Fibroblast of lung (primary cell): ENCODE measurements at regions not wholly inside any gene's neighbourhood (a gene's known extent, or its start where the extent isn't known, plus 50 kb on each side); places are given as distances from the start of the nearest gene placed in this dataset.

Experiments
- DNase-seq, 2 donors: peaks; one replicate each; pipeline versions ENCODE4 v3.0.0 to v3.0.0-alpha.2; 2010; ENCODE audit warnings: low read depth in 2 of 2
- H2AFZ ChIP-seq: 2 replicates; pipeline ENCODE4 v1.5.1; 2012; ENCODE audit warnings: low read length, control low read depth, inconsistent platforms
- H3K27ac ChIP-seq: 2 replicates; pipeline ENCODE4 v1.5.1; 2011; ENCODE audit warnings: low read length, control low read depth; ENCODE audit not compliant: insufficient read depth
- H3K27me3 ChIP-seq: 2 replicates; pipeline ENCODE4 v1.5.1; 2011; ENCODE audit warnings: mild to moderate bottlenecking, low read length; ENCODE audit not compliant: control insufficient read depth, insufficient read depth
- H3K36me3 ChIP-seq: 2 replicates; pipeline ENCODE4 v1.5.1; 2011; ENCODE audit warnings: low read length; ENCODE audit not compliant: control insufficient read depth, insufficient read depth
- H3K4me1 ChIP-seq: 2 replicates; pipeline ENCODE4 v1.5.1; 2011; ENCODE audit warnings: low read length; ENCODE audit not compliant: control insufficient read depth, insufficient read depth; ENCODE audit errors: extremely low read depth
- H3K4me2 ChIP-seq: 2 replicates; pipeline ENCODE4 v1.5.1; 2011; ENCODE audit warnings: low read length, control low read depth; ENCODE audit not compliant: insufficient read depth; ENCODE audit errors: extremely low read depth
- H3K4me3 ChIP-seq, 4 experiments: fragments of 200-600 bp in 1 of 4; sonication (generic) in 1 of 4; replicated peaks in 1 of 4; 2 replicates each; pipeline ENCODE4 v1.5.1; 2011 to 2016; ENCODE audit warnings: low read length in 4 of 4, low read depth in 3 of 4, mild to moderate bottlenecking in 3 of 4, control low read depth in 2 of 4, inconsistent platforms in 1 of 4, mixed read lengths in 1 of 4; ENCODE audit not compliant: insufficient read depth in 1 of 4; ENCODE audit errors: control extremely low read depth in 1 of 4
- H3K79me2 ChIP-seq: 2 replicates; pipeline ENCODE4 v1.5.1; 2012; ENCODE audit warnings: mild to moderate bottlenecking, low read length, inconsistent platforms; ENCODE audit not compliant: control insufficient read depth, insufficient read depth
- H3K9ac ChIP-seq: 2 replicates; pipeline ENCODE4 v1.5.1; 2011; ENCODE audit warnings: mild to moderate bottlenecking, low read length, control low read depth; ENCODE audit not compliant: insufficient read depth
- H3K9me3 ChIP-seq: 2 replicates; pipeline ENCODE4 v1.5.1; 2012; ENCODE audit warnings: low read depth, low read length; ENCODE audit not compliant: control insufficient read depth, insufficient read depth
- H4K20me1 ChIP-seq: 2 replicates; pipeline ENCODE4 v1.5.1; 2011; ENCODE audit warnings: low read length; ENCODE audit not compliant: control insufficient read depth, insufficient read depth; ENCODE audit errors: extremely low read depth
- EZH2 ChIP-seq: IDR thresholded peaks from 2 replicates; pipeline ENCODE4 v1.5.1; 2012; ENCODE audit warnings: low read length, control low read depth, mild to moderate bottlenecking; ENCODE audit errors: missing control alignments
- TF ChIP-seq, protein P1 (sequence below), 2 donors: IDR thresholded peaks in 1 of 2; conservative IDR thresholded peaks in 1 of 2; 1 replicate in 1 of 2; 2 replicates in 1 of 2; pipeline ENCODE4 v1.5.1; 2011 to 2012; ENCODE audit warnings: low read length in 2 of 2, control low read depth in 1 of 2, inconsistent platforms in 1 of 2, low read depth in 1 of 2, mild to moderate bottlenecking in 1 of 2

DNA sequence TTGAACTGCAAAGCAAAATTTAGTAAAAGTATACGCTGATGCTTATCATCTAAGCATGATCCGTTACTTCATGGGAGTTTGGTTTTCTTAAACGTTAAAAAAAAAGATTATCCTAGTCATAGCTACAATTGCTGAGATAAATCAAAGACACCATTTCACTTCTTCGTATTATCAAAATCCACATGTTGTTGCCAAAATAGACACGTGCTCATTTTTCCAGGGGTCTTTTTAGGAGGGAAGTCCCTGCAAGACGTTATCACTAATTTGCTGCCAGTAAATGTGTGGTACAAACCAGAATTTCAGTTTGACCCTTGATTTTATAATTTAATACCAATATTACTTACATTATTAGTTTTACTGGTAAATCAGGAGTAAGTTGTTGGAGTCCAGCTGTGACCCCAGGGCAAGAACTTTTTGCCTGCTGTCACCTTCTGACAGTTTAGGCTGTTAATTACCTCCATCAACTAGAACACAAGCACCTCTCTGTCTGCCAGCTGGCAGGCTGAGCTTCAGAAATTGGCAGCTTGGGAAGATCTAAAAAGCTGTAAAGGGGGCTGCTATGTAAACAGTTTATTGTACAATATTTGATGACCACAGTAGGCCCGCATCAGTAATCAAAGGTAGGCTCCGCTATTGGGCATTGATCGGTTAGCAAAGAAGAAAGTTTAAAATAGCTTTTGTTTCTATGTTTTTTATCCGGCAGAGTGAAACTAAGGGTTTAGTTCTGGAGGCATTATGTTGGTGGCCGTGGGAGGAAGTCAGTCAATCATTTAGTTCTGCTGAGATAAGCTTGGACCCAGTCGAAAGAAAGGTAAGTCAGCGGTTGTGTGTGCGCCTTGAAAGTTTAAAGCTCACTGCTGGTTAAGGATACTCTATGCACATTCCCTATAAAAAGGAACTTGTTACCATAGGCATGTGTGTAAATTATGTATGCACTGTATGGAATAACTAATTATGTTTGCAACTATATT lies 196.4 kb downstream of the FBXO8 start:
- Histone ChIP-seq H2AFZ (no peak overlapping the region), H4K20me1 (no peaks in the 10 kb centered on the region), H3K27me3 (no peaks in the 10 kb centered on the region), H3K27ac (no peak overlapping the region), H3K9ac (no peak overlapping the region), H3K9me3 (no peaks in the 10 kb centered on the region), H3K4me2 (no peak overlapping the region), H3K4me1 (no peaks in the 10 kb centered on the region), H3K79me2 (no peaks in the 10 kb centered on the region), H3K4me3 (no peak overlapping the region), H3K36me3 (no peaks in the 10 kb centered on the region)
- no peak for DNase-seq
- TF ChIP-seq, protein P1, sequence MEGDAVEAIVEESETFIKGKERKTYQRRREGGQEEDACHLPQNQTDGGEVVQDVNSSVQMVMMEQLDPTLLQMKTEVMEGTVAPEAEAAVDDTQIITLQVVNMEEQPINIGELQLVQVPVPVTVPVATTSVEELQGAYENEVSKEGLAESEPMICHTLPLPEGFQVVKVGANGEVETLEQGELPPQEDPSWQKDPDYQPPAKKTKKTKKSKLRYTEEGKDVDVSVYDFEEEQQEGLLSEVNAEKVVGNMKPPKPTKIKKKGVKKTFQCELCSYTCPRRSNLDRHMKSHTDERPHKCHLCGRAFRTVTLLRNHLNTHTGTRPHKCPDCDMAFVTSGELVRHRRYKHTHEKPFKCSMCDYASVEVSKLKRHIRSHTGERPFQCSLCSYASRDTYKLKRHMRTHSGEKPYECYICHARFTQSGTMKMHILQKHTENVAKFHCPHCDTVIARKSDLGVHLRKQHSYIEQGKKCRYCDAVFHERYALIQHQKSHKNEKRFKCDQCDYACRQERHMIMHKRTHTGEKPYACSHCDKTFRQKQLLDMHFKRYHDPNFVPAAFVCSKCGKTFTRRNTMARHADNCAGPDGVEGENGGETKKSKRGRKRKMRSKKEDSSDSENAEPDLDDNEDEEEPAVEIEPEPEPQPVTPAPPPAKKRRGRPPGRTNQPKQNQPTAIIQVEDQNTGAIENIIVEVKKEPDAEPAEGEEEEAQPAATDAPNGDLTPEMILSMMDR (conservative IDR thresholded peaks at IDR 0.05 in 1 of 2, IDR thresholded peaks at IDR 0.05 in 1 of 2; ENCODE audit: low read depth in 1 of 2, low read length in 2 of 2): no peak
- no peak for TF ChIP-seq EZH2

DNA sequence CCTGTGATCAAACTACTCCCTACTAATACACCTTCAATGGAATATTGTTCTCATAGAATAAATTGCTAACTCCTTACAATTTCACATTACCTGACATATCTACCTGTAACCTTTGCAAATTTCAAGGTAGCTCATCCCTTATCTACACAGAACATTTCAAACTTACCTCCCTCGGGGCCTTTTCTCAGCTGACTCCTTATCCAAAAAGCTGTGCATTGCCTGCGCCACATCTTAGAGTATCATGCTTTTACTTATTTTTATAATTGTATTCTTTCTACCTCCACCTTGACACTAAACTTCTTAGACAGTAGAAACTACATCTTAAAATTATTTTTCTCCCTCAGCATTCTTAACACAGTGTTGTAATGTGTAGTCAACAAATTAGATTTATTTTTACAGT lies 198.5 kb downstream of the FBXO8 start:
- H3K36me3 ChIP-seq: no peaks in the 10 kb centered on the region
- H3K4me3 ChIP-seq: no peak overlapping the region
- no peaks in the 10 kb centered on the region for H3K9me3 ChIP-seq
- no peaks in the 10 kb centered on the region for H3K4me1 ChIP-seq
- no peak overlapping the region for H3K9ac ChIP-seq
- no peaks in the 10 kb centered on the region for H3K27me3 ChIP-seq
- TF ChIP-seq, protein P1 (conservative IDR thresholded peaks at IDR 0.05 in 1 of 2, IDR thresholded peaks at IDR 0.05 in 1 of 2; ENCODE audit: low read depth in 1 of 2, low read length in 2 of 2): no peak
- TF ChIP-seq EZH2: no peak
- DNase-seq: no peak
- no peaks in the 10 kb centered on the region for H4K20me1 ChIP-seq
- H3K4me2 ChIP-seq: no peak overlapping the region
- H3K79me2 ChIP-seq: no peaks in the 10 kb centered on the region
- no peak overlapping the region for H3K27ac ChIP-seq
- H2AFZ ChIP-seq: no peak overlapping the region

DNA sequence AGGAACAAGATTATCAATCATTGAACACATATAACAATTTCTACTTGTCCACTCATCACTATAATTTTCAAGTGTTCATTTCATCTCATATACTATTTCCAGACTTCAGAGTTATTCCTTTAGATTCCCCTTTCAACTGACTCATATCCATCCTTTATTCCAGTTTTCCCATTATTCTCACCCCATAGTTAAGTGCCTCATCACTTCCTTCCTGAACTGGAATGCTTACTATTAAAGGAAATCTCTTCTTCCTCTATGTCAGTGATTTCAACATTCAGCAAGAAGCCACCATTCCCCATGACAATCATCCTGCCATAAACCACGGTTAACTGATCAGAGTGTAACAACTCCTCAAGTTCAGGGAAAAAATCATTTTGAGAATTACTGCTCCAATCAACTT lies 198.9 kb downstream of the FBXO8 start:
- no peak for DNase-seq
- no peak overlapping the region for H3K27ac ChIP-seq
- no peaks in the 10 kb centered on the region for H3K9me3 ChIP-seq
- no peak overlapping the region for H3K9ac ChIP-seq
- no peak for TF ChIP-seq EZH2
- TF ChIP-seq, protein P1 (conservative IDR thresholded peaks at IDR 0.05 in 1 of 2, IDR thresholded peaks at IDR 0.05 in 1 of 2; ENCODE audit: low read depth in 1 of 2, low read length in 2 of 2): no peak
- no peaks in the 10 kb centered on the region for H3K36me3 ChIP-seq
- no peaks in the 10 kb centered on the region for H3K79me2 ChIP-seq
- H3K4me2 ChIP-seq: no peak overlapping the region
- H4K20me1 ChIP-seq: no peaks in the 10 kb centered on the region
- H3K4me3 ChIP-seq: no peak overlapping the region
- no peak overlapping the region for H2AFZ ChIP-seq
- H3K4me1 ChIP-seq: no peaks in the 10 kb centered on the region
- no peaks in the 10 kb centered on the region for H3K27me3 ChIP-seq
